Activated T-cell treated with anti-CD3 and anti-CD28 coated beads, Interleukin-2, amount 50 U/mL, for 24 hours (primary cell): ENCODE measurements at regions not wholly inside any gene's neighbourhood (a gene's known extent, or its start where the extent isn't known, plus 50 kb on each side); places are given as distances from the start of the nearest gene placed in this dataset.
"Not testable (repeated sequence)": the region's sequence is repeated elsewhere in the genome, so short reads cannot be mapped to it uniquely, and the experiment has no call there.

Source experiments
- DNase-seq: peaks from one replicate; pipeline ENCODE4 v3.0.0-alpha.2; 2020
- H3K27ac Mint-ChIP-seq: 2 replicates; pipeline ENCODE4 v1.8.0; 2020; ENCODE audit warnings: mild to moderate bottlenecking, mixed read lengths
- H3K27me3 Mint-ChIP-seq: 2 replicates; pipeline ENCODE4 v1.8.0; 2020; ENCODE audit warnings: mixed read lengths
- H3K36me3 Mint-ChIP-seq: 2 replicates; pipeline ENCODE4 v1.8.0; 2020; ENCODE audit warnings: low read depth, mixed read lengths
- H3K4me1 Mint-ChIP-seq: 2 replicates; pipeline ENCODE4 v1.8.0; 2020; ENCODE audit warnings: low read depth, mixed read lengths
- H3K4me3 Mint-ChIP-seq: 2 replicates; pipeline ENCODE4 v1.8.0; 2020; ENCODE audit warnings: mild to moderate bottlenecking, moderate library complexity, mixed read lengths
- H3K9me3 Mint-ChIP-seq: 2 replicates; pipeline ENCODE4 v1.8.0; 2020; ENCODE audit warnings: mixed read lengths

GRCh38 chr5:108546939-108547338 lies 165.0 kb upstream of the FBXL17 start:
- H3K4me1 Mint-ChIP-seq: peaks cover 3% of the 10 kb centered on the region
- H3K27ac Mint-ChIP-seq: no peak overlapping the region
- no peaks in the 10 kb centered on the region for H3K36me3 Mint-ChIP-seq
- H3K4me3 Mint-ChIP-seq: no peak overlapping the region
- H3K27me3 Mint-ChIP-seq: peaks cover 16% of the 10 kb centered on the region
- no peaks in the 10 kb centered on the region for H3K9me3 Mint-ChIP-seq
- DNase-seq: no peak

- Mint-ChIP-seq H3K4me3 (no peak overlapping the region), H3K27ac (no peak overlapping the region), H3K27me3 (peaks cover 16% of the 10 kb centered on the region), H3K36me3 (no peaks in the 10 kb centered on the region), H3K9me3 (no peaks in the 10 kb centered on the region), H3K4me1 (peaks cover 3% of the 10 kb centered on the region)
- no peak for DNase-seq
These were observed 163.4 kb upstream of the FBXL17 start for GRCh38 chr5:108545301-108545700.

GRCh38 chr5:108543486-108543885 lies 161.6 kb upstream of the FBXL17 start:
- no peaks in the 10 kb centered on the region for H3K36me3 Mint-ChIP-seq
- no peak overlapping the region for H3K4me3 Mint-ChIP-seq
- H3K9me3 Mint-ChIP-seq: no peaks in the 10 kb centered on the region
- H3K4me1 Mint-ChIP-seq: no peaks in the 10 kb centered on the region
- H3K27ac Mint-ChIP-seq: no peak overlapping the region
- H3K27me3 Mint-ChIP-seq: peaks cover 19% of the 10 kb centered on the region
- DNase-seq: no peak

GRCh38 chr5:108541836-108542235 lies 159.9 kb upstream of the FBXL17 start:
- no peaks in the 10 kb centered on the region for H3K9me3 Mint-ChIP-seq
- no peak for DNase-seq
- H3K36me3 Mint-ChIP-seq: no peaks in the 10 kb centered on the region
- H3K27me3 Mint-ChIP-seq: peaks cover 14% of the 10 kb centered on the region
- no peaks in the 10 kb centered on the region for H3K4me1 Mint-ChIP-seq
- no peak overlapping the region for H3K27ac Mint-ChIP-seq
- no peak overlapping the region for H3K4me3 Mint-ChIP-seq

- Mint-ChIP-seq H3K9me3 (no peaks in the 10 kb centered on the region), H3K27me3 (peaks cover 10% of the 10 kb centered on the region), H3K4me3 (no peak overlapping the region), H3K4me1 (no peaks in the 10 kb centered on the region), H3K27ac (no peak overlapping the region), H3K36me3 (no peaks in the 10 kb centered on the region)
- no peak for DNase-seq
These were observed 154.4 kb upstream of the FBXL17 start for GRCh38 chr5:108536321-108536720.

- not testable (repeated sequence) for H3K36me3 Mint-ChIP-seq, DNase-seq, H3K4me3 Mint-ChIP-seq, H3K27ac Mint-ChIP-seq, H3K9me3 Mint-ChIP-seq, H3K4me1 Mint-ChIP-seq
- peaks cover 19% of the 10 kb centered on the region for H3K27me3 Mint-ChIP-seq
These were observed 150.2 kb upstream of the FBXL17 start for GRCh38 chr5:108532129-108532445.

GRCh38 chr5:108531367-108532128 lies 149.7 kb upstream of the FBXL17 start:
- no peaks in the 10 kb centered on the region for H3K36me3 Mint-ChIP-seq
- H3K27me3 Mint-ChIP-seq: peaks cover 20% of the 10 kb centered on the region
- DNase-seq: no peak
- no peak overlapping the region for H3K27ac Mint-ChIP-seq
- H3K9me3 Mint-ChIP-seq: peaks cover 5% of the 10 kb centered on the region
- no peak overlapping the region for H3K4me3 Mint-ChIP-seq
- no peaks in the 10 kb centered on the region for H3K4me1 Mint-ChIP-seq

GRCh38 chr5:108530706-108531105 lies 148.8 kb upstream of the FBXL17 start:
- peaks cover 11% of the 10 kb centered on the region for H3K9me3 Mint-ChIP-seq
- no peak overlapping the region for H3K4me3 Mint-ChIP-seq
- no peak for DNase-seq
- peaks cover 25% of the 10 kb centered on the region for H3K27me3 Mint-ChIP-seq
- no peak overlapping the region for H3K27ac Mint-ChIP-seq
- no peaks in the 10 kb centered on the region for H3K36me3 Mint-ChIP-seq
- H3K4me1 Mint-ChIP-seq: no peaks in the 10 kb centered on the region

GRCh38 chr5:108529381-108529780 lies 147.5 kb upstream of the FBXL17 start:
- Mint-ChIP-seq H3K4me1 (no peaks in the 10 kb centered on the region), H3K4me3 (no peak overlapping the region), H3K27me3 (peaks cover 25% of the 10 kb centered on the region), H3K27ac (no peak overlapping the region), H3K9me3 (peaks cover 13% of the 10 kb centered on the region), H3K36me3 (no peaks in the 10 kb centered on the region)
- no peak for DNase-seq

GRCh38 chr5:108528655-108529054 lies 146.8 kb upstream of the FBXL17 start:
- peaks cover 24% of the 10 kb centered on the region for H3K27me3 Mint-ChIP-seq
- H3K27ac Mint-ChIP-seq: no peak overlapping the region
- H3K9me3 Mint-ChIP-seq: peaks cover 13% of the 10 kb centered on the region
- DNase-seq: no peak
- no peak overlapping the region for H3K4me3 Mint-ChIP-seq
- H3K36me3 Mint-ChIP-seq: no peaks in the 10 kb centered on the region
- H3K4me1 Mint-ChIP-seq: no peaks in the 10 kb centered on the region

- Mint-ChIP-seq H3K4me1 (no peaks in the 10 kb centered on the region), H3K9me3 (peaks cover 13% of the 10 kb centered on the region), H3K36me3 (no peaks in the 10 kb centered on the region), H3K4me3 (no peak overlapping the region), H3K27ac (no peak overlapping the region), H3K27me3 (peaks cover 20% of the 10 kb centered on the region)
- DNase-seq: no peak
These were observed 142.7 kb upstream of the FBXL17 start for GRCh38 chr5:108524564-108524963.

GRCh38 chr5:108523360-108523759 lies 141.5 kb upstream of the FBXL17 start:
- Mint-ChIP-seq H3K9me3 (peaks cover 13% of the 10 kb centered on the region), H3K4me3 (no peak overlapping the region), H3K27me3 (peaks cover 17% of the 10 kb centered on the region), H3K36me3 (no peaks in the 10 kb centered on the region), H3K4me1 (no peaks in the 10 kb centered on the region), H3K27ac (no peak overlapping the region)
- DNase-seq: no peak

GRCh38 chr5:108521841-108522506 lies 140.1 kb upstream of the FBXL17 start:
- H3K9me3 Mint-ChIP-seq: peaks cover 10% of the 10 kb centered on the region
- no peak overlapping the region for H3K4me3 Mint-ChIP-seq
- no peaks in the 10 kb centered on the region for H3K4me1 Mint-ChIP-seq
- peaks cover 23% of the 10 kb centered on the region for H3K27me3 Mint-ChIP-seq
- H3K36me3 Mint-ChIP-seq: no peaks in the 10 kb centered on the region
- no peak overlapping the region for H3K27ac Mint-ChIP-seq
- no peak for DNase-seq

GRCh38 chr5:108521011-108521700 lies 139.3 kb upstream of the FBXL17 start:
- Mint-ChIP-seq H3K27ac (no peak overlapping the region), H3K9me3 (peaks cover 3% of the 10 kb centered on the region), H3K4me3 (no peak overlapping the region), H3K27me3 (peaks cover 23% of the 10 kb centered on the region), H3K36me3 (no peaks in the 10 kb centered on the region), H3K4me1 (no peaks in the 10 kb centered on the region)
- DNase-seq: no peak

- Mint-ChIP-seq H3K27ac (no peak overlapping the region), H3K4me1 (no peaks in the 10 kb centered on the region), H3K9me3 (no peaks in the 10 kb centered on the region), H3K36me3 (no peaks in the 10 kb centered on the region), H3K27me3 (peaks cover 30% of the 10 kb centered on the region), H3K4me3 (no peak overlapping the region)
- DNase-seq: no peak
These were observed 134.9 kb upstream of the FBXL17 start for GRCh38 chr5:108516785-108517184.
